ENCODE measurements at regions not wholly inside any gene's neighbourhood (a gene's known extent, or its start where the extent isn't known, plus 50 kb on each side); places are given as distances from the start of the nearest gene placed in this dataset.
"Not testable (repeated sequence)": the region's sequence is repeated elsewhere in the genome, so short reads cannot be mapped to it uniquely, and the experiment has no call there.

- no peak for DNase-seq (ENCODE audit: low read depth in 2 of 3, low spot score in 1 of 3)
Measured at GRCh38 chr18:51330148-51330547, 132.7 kb upstream of the MEX3C start.

- DNase-seq (ENCODE audit: low read depth in 2 of 3, low spot score in 1 of 3) = no peak
Measured at GRCh38 chr18:51330739-51331138, 133.3 kb upstream of the MEX3C start.

- DNase-seq (ENCODE audit: low read depth in 2 of 3, low spot score in 1 of 3) = no peak
Measured at GRCh38 chr18:51337406-51337805, 139.9 kb upstream of the MEX3C start.

- no peak for DNase-seq (ENCODE audit: low read depth in 2 of 3, low spot score in 1 of 3)
Measured at GRCh38 chr18:51339856-51340255, 142.4 kb upstream of the MEX3C start.

GRCh38 chr18:51340332-51340731, 142.9 kb upstream of the MEX3C start:
- no peak for DNase-seq (ENCODE audit: low read depth in 2 of 3, low spot score in 1 of 3)

GRCh38 chr18:51342815-51343214, 145.3 kb upstream of the MEX3C start:
- DNase-seq (ENCODE audit: low read depth in 2 of 3, low spot score in 1 of 3) = peak in 2 of 3 donors; percentile 8

- DNase-seq (ENCODE audit: low read depth in 2 of 3, low spot score in 1 of 3) = no peak
Measured at GRCh38 chr18:51345848-51346391, 148.4 kb upstream of the MEX3C start.

GRCh38 chr18:51346404-51346803, 148.9 kb upstream of the MEX3C start:
- DNase-seq (ENCODE audit: low read depth in 2 of 3, low spot score in 1 of 3) = no peak

GRCh38 chr18:51350081-51350480, 152.6 kb upstream of the MEX3C start:
- no peak for DNase-seq (ENCODE audit: low read depth in 2 of 3, low spot score in 1 of 3)

- no peak for DNase-seq (ENCODE audit: low read depth in 2 of 3, low spot score in 1 of 3)
Measured at GRCh38 chr18:51355841-51356240, 158.4 kb upstream of the MEX3C start.

GRCh38 chr18:51360301-51360700, 162.8 kb upstream of the MEX3C start:
- DNase-seq (ENCODE audit: low read depth in 2 of 3, low spot score in 1 of 3) = not testable (repeated sequence)

GRCh38 chr18:51361130-51361860, 163.8 kb upstream of the MEX3C start:
- DNase-seq (ENCODE audit: low read depth in 2 of 3, low spot score in 1 of 3) = no peak

- DNase-seq (ENCODE audit: low read depth in 2 of 3, low spot score in 1 of 3) = no peak
Measured at GRCh38 chr18:51363384-51363783, 165.9 kb upstream of the MEX3C start.

GRCh38 chr18:51370996-51371395, 173.5 kb upstream of the MEX3C start:
- DNase-seq (ENCODE audit: low read depth in 2 of 3, low spot score in 1 of 3) = no peak

GRCh38 chr18:51371929-51372328, 174.4 kb upstream of the MEX3C start:
- DNase-seq (ENCODE audit: low read depth in 2 of 3, low spot score in 1 of 3) = no peak

GRCh38 chr18:51382081-51382480, 184.6 kb upstream of the MEX3C start:
- no peak for DNase-seq (ENCODE audit: low read depth in 2 of 3, low spot score in 1 of 3)

- no peak for DNase-seq (ENCODE audit: low read depth in 2 of 3, low spot score in 1 of 3)
Measured at GRCh38 chr18:51383116-51383515, 185.6 kb upstream of the MEX3C start.

- DNase-seq (ENCODE audit: low read depth in 2 of 3, low spot score in 1 of 3) = no peak
Measured at GRCh38 chr18:51383711-51384110, 186.2 kb upstream of the MEX3C start.

- no peak for DNase-seq (ENCODE audit: low read depth in 2 of 3, low spot score in 1 of 3)
Measured at GRCh38 chr18:51385270-51385669, 187.8 kb upstream of the MEX3C start.

GRCh38 chr18:51390702-51391101, 193.2 kb upstream of the MEX3C start:
- no peak for DNase-seq (ENCODE audit: low read depth in 2 of 3, low spot score in 1 of 3)

- no peak for DNase-seq (ENCODE audit: low read depth in 2 of 3, low spot score in 1 of 3)
Measured at GRCh38 chr18:51391215-51391614, 193.7 kb upstream of the MEX3C start.

GRCh38 chr18:51391731-51392130, 194.2 kb upstream of the MEX3C start:
- no peak for DNase-seq (ENCODE audit: low read depth in 2 of 3, low spot score in 1 of 3)

- no peak for DNase-seq (ENCODE audit: low read depth in 2 of 3, low spot score in 1 of 3)
Measured at GRCh38 chr18:51397347-51397962, 200.0 kb upstream of the MEX3C start.

All from stimulated activated CD4-positive, alpha-beta T cell treated with anti-CD3 and anti-CD28 coated beads, Interleukin-12 subunit alpha, Interleukin-12 subunit beta, amount 100 ng/mL, for 48 hours (primary cell).